ENCODE measurements at regions not wholly inside any gene's neighbourhood (a gene's known extent, or its start where the extent isn't known, plus 50 kb on each side); places are given as distances from the start of the nearest gene placed in this dataset.

- no peak for TF ChIP-seq USF1 (CRISPR knock-in tag; IDR thresholded peaks at IDR 0.05)
- TF ChIP-seq, protein P1, sequence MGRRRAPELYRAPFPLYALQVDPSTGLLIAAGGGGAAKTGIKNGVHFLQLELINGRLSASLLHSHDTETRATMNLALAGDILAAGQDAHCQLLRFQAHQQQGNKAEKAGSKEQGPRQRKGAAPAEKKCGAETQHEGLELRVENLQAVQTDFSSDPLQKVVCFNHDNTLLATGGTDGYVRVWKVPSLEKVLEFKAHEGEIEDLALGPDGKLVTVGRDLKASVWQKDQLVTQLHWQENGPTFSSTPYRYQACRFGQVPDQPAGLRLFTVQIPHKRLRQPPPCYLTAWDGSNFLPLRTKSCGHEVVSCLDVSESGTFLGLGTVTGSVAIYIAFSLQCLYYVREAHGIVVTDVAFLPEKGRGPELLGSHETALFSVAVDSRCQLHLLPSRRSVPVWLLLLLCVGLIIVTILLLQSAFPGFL (CRISPR knock-in tag; IDR thresholded peaks at IDR 0.05; ENCODE audit: borderline replicate concordance) = no peak
- no peak for TF ChIP-seq SP1 (CRISPR knock-in tag; conservative IDR thresholded peaks at IDR 0.05)
- no peak for TF ChIP-seq CTCF (IDR thresholded peaks at IDR 0.05)
- TF ChIP-seq KAT7 (CRISPR knock-in tag; IDR thresholded peaks at IDR 0.05; ENCODE audit: borderline replicate concordance) = no peak
- TF ChIP-seq ATF1 (CRISPR knock-in tag; IDR thresholded peaks at IDR 0.05) = no peak
- no peak for TF ChIP-seq NFYB (CRISPR knock-in tag; conservative IDR thresholded peaks at IDR 0.05; ENCODE audit: low read depth)
- TF ChIP-seq, protein P2, sequence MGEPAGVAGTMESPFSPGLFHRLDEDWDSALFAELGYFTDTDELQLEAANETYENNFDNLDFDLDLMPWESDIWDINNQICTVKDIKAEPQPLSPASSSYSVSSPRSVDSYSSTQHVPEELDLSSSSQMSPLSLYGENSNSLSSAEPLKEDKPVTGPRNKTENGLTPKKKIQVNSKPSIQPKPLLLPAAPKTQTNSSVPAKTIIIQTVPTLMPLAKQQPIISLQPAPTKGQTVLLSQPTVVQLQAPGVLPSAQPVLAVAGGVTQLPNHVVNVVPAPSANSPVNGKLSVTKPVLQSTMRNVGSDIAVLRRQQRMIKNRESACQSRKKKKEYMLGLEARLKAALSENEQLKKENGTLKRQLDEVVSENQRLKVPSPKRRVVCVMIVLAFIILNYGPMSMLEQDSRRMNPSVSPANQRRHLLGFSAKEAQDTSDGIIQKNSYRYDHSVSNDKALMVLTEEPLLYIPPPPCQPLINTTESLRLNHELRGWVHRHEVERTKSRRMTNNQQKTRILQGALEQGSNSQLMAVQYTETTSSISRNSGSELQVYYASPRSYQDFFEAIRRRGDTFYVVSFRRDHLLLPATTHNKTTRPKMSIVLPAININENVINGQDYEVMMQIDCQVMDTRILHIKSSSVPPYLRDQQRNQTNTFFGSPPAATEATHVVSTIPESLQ (CRISPR knock-in tag; IDR thresholded peaks at IDR 0.05) = no peak
- no peak for TF ChIP-seq CREB1 (CRISPR knock-in tag; IDR thresholded peaks at IDR 0.05)
These were observed 200.3 kb upstream of the FUT9 start for GRCh38 chr6:95815389-95816056.
